Activated CD8-positive, alpha-beta memory T cell treated with anti-CD3 and anti-CD28 coated beads for 1 hour (primary cell): ENCODE measurements at regions not wholly inside any gene's neighbourhood (a gene's known extent, or its start where the extent isn't known, plus 50 kb on each side); places are given as distances from the start of the nearest gene placed in this dataset.

ENCODE experiments used
- DNase-seq, 2 donors: peaks; one replicate each; pipeline ENCODE4 v3.0.0-alpha.2; 2020; ENCODE audit warnings: low read depth in 1 of 2; ENCODE audit errors: extremely low read depth in 1 of 2

DNA sequence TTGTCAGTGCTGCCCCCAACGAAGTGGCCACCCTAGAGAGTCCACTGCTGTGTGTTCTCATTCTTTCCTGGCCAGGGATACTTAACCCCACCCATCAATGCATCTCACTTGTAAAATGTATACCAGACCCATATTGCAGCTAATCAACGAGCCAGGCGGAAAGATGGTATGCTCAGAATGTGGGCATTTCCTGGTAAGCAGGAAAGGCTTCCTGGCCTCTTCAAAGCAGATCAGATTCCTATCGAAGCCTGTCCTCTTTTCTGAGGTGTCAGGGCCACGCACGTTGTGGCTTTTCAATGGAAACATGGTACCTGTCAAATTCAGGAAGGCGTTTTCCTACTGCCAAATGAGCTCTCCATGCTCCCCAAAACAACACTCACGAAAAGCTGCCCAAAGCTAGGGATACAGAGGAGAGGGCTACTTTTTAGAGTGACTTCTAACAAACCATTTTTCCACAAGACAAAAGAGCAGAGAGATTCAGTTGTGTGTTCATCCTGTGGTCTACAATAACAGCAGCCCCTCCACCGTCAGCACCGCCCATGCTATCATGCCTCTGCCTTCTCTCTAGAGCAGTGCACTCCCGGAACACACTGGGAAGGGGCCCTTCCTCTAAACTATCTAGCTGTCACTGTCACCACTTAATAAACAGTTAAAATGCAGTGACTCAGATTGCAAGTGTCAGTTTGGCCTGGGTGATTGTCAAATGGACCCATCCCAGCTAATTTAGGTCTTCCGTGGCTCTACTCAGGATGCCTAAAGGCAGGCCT lies 535.1 kb downstream of the RNF144A start:
- no peak for DNase-seq

DNA sequence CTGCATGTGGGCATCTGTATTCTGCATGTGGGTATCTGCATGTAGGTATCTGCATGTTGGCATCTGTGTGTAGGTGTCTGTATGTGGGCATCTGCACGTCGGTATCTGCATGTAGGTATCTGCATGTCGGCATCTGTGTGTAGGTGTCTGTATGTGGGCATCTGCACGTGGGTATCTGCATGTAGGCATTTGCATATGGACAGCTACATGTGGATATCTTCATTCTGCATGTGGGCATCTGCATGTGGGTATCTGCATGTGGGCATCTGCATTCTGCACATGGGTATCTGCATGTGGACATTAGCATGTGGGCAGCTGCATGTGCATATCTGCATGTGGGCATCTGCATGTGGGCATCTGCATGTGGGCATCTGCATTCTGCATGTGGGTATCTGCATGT lies 537.4 kb downstream of the RNF144A start:
- no peak for DNase-seq

DNA sequence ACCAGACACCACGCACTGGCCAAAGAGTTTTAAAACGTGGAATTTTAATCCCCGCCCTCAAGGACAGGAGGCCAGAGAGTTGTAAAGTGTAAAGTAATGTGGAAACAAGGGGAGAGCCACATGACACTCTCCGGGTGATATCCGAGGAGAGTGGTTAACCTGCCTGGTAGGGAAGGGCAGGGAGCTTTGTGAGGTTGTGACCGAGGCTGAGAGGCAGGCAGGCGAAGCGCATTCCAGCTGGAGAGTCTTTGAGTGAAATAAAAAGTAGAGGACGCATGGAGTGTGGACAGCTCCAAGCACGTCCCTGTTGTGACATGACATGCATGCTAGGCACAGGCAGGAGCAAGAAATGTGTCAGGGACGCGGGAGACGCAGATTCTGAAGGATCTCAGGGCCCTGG lies 539.5 kb downstream of the RNF144A start:
- no peak for DNase-seq

- no peak for DNase-seq
Observed at GRCh38 chr2:7458066-7458465, 540.9 kb downstream of the RNF144A start.

GRCh38 chr2:7467782-7468447 lies 550.7 kb downstream of the RNF144A start:
- DNase-seq: peak; percentile 12 to 34

GRCh38 chr2:7468448-7468828 lies 551.2 kb downstream of the RNF144A start:
- DNase-seq: no peak

- no peak for DNase-seq
Observed at GRCh38 chr2:7468955-7469354, 551.7 kb downstream of the RNF144A start.

- DNase-seq: no peak
Observed at GRCh38 chr2:7471185-7471584, 554.0 kb downstream of the RNF144A start.

GRCh38 chr2:7472465-7472864 lies 555.3 kb downstream of the RNF144A start:
- no peak for DNase-seq

DNA sequence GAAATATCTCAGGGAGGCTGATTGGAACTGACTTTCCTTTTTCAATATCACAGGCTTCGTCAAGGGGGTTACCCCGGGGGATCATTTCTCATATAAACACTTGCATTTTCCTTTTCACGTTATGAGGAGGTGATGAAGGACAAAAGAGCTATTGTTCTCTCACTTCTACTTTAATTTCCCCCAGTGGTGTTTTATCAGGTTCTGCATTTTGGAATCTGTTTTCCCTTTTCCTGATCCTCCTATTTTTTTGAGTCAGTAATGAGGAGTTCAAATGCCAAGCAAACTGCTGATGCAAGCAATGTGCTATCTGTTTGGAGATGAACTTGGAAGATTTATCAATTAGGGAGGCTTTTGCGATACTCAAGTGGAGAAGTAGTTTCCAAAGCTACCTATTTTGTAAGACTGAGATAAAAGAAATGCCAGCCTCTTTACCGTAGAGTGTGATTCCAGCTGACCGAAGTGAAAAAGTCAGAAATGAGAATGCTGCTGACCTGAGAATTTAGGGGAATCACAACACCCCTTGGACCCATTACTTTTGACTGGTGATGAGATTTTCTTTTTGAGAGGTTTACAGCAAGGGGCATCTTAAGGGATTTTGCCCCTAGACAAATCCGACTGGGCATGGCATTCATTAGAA lies 556.0 kb downstream of the RNF144A start:
- DNase-seq: no peak

DNA sequence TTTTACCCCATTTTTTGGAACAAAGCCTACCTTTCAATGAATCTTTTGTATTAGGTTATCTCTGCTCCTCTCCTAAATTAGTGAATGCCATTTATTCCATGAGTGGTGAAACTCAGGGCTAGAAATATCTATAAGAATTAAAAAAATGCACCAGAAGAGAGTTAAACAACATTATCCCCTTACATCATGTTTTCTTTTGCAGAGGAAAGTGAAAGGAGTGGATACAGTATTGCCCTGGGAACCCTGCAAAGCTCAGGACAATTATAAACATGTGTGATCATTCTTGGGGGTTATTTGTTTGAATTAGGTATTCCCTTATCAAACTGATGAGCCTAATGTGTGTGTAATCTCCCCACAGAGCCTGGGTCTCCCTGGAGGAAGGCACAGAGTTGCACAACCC lies 559.2 kb downstream of the RNF144A start:
- no peak for DNase-seq

- no peak for DNase-seq
Observed at GRCh38 chr2:7479603-7480002, 562.4 kb downstream of the RNF144A start.

- DNase-seq: no peak
Observed at GRCh38 chr2:7480431-7480830, 563.2 kb downstream of the RNF144A start.

DNA sequence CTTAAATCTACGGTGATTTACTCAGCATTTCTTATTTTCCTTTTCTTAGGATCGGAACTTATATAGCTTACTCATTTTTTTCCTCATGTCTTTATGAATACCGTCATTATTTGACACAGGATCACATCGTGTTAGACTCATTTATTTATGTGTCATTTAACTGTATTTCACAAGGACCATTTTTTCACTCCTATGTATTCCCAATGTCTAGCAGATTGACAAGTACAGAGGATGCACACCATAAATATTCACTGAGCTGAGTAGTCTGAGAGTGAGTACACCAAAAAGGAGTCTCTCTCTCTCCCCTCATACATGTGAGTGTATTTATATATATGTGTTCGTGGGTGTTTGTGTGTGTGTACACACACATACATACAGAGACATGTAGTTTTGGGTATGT lies 573.5 kb downstream of the RNF144A start:
- DNase-seq: no peak

DNA sequence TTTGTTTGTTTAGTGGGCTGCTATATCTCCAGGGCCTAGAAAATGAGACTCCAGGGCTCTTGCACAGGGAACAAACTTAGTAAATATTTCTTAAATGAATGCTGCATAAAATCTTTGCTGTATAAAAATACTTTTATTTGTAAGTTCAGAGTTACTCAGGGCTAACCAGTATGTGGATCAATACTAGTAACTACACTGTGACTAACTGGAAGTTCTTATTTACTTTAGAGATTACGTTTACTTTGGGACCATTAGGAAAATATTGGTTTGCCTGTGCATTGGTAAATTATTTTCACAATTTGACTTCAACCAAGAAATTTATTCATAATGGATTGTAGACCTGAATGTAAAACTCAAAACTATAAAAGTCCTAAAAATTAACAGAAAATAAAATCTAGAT lies 575.5 kb downstream of the RNF144A start:
- DNase-seq: no peak

DNA sequence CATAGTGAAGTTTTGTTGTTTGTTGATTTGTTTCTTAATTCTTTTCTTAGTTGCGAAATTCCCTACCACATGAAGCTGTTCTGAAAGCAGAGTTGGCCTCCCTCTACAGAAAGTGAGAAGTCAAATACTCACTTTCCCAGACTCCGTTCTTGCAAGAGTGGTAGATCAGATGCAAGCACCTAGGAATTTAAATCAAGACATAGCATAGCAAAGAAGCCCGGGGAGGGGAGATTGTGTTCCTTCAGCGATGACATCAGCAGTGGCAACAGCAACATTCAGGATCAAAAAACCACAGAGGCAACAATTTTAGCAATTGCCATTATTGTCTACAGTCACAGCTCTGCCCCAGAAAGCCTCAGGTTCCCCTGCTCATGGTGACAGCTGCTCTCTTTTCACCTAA lies 580.0 kb downstream of the RNF144A start:
- DNase-seq: no peak

- DNase-seq: no peak
Observed at GRCh38 chr2:7499018-7499417, 581.8 kb downstream of the RNF144A start.

- DNase-seq: no peak
Observed at GRCh38 chr2:7502336-7502735, 585.1 kb downstream of the RNF144A start.

GRCh38 chr2:7508296-7508943 lies 591.2 kb downstream of the RNF144A start:
- no peak for DNase-seq

- no peak for DNase-seq
Observed at GRCh38 chr2:7510353-7510752, 593.1 kb downstream of the RNF144A start.

GRCh38 chr2:7513834-7514233 lies 596.6 kb downstream of the RNF144A start:
- DNase-seq: no peak

DNA sequence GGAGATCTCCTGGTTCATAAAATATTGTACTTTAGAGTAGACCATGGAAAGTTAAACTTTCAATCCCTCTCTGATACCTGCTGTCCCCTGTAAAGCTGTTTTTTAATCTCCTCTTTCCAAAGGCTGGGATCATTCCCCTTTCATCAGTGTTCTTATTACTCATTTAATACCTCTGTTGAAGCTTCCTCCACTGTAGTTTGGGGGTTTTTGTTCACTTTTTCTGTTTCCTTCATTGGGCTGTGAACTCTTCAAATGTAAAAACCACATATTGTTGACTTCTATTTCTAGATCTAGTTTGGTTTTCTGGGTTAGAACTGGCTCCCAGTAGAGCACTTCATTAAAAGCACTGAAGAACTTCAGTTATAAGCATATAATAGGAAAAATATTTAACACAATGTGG lies 598.1 kb downstream of the RNF144A start:
- DNase-seq: no peak
